Liver (tissue), 3 donors: ENCODE measurements at regions not wholly inside any gene's neighbourhood (a gene's known extent, or its start where the extent isn't known, plus 50 kb on each side); places are given as distances from the start of the nearest gene placed in this dataset.

Experiments
- EGR1 ChIP-seq, 2 donors: IDR thresholded peaks; 2 replicates each; pipeline ENCODE4 v1.6.1; 2016 to 2018; ENCODE audit warnings: antibody characterized with exemption in 2 of 2, low read depth in 2 of 2
- FOXA1 ChIP-seq: IDR thresholded peaks from 2 replicates; pipeline ENCODE4 v1.6.1; 2016; ENCODE audit warnings: antibody characterized with exemption
- GABPA ChIP-seq, 2 donors: IDR thresholded peaks in 1 of 2; conservative IDR thresholded peaks in 1 of 2; 2 replicates each; pipeline ENCODE4 v1.6.1; 2016; ENCODE audit warnings: antibody characterized with exemption in 2 of 2, mild to moderate bottlenecking in 1 of 2, moderate library complexity in 1 of 2
- JUND ChIP-seq, 2 donors: IDR thresholded peaks; 2 replicates each; pipeline ENCODE4 v1.6.1; 2016; ENCODE audit warnings: antibody characterized with exemption in 2 of 2
- RAD21 ChIP-seq, 2 donors: IDR thresholded peaks; 2 replicates each; pipeline ENCODE4 v1.6.1; 2016; ENCODE audit warnings: antibody characterized with exemption in 2 of 2, mild to moderate bottlenecking in 2 of 2
- TAF1 ChIP-seq: conservative IDR thresholded peaks from 2 replicates; pipeline ENCODE4 v1.6.1; 2016; ENCODE audit warnings: antibody characterized with exemption, mild to moderate bottlenecking
- YY1 ChIP-seq: IDR thresholded peaks from 2 replicates; pipeline ENCODE4 v1.6.1; 2016; ENCODE audit warnings: antibody characterized with exemption, mild to moderate bottlenecking
- TF ChIP-seq, protein P1 (sequence below): fragments of 150-350 bp; IDR thresholded peaks from 2 replicates; pipeline ENCODE4 v1.5.1; 2017; ENCODE audit warnings: improper control_type of control experiment, low read depth, low read length; ENCODE audit not compliant: missing input control
- TF ChIP-seq, protein P2 (sequence below): IDR thresholded peaks from 2 replicates; pipeline ENCODE4 v1.6.1; 2016; ENCODE audit warnings: antibody characterized with exemption
- TF ChIP-seq, protein P3 (sequence below): IDR thresholded peaks from 2 replicates; pipeline ENCODE4 v1.6.1; 2016; ENCODE audit warnings: antibody characterized with exemption
- TF ChIP-seq, protein P4 (sequence below): IDR thresholded peaks from 2 replicates; pipeline ENCODE4 v1.6.1; 2016; ENCODE audit warnings: antibody characterized with exemption, mild to moderate bottlenecking
- TF ChIP-seq, protein P5 (sequence below): IDR thresholded peaks from 2 replicates; pipeline ENCODE4 v1.6.1; 2016; ENCODE audit warnings: antibody characterized with exemption
- donor health status: healthy.
- donor health status: healthy.

DNA sequence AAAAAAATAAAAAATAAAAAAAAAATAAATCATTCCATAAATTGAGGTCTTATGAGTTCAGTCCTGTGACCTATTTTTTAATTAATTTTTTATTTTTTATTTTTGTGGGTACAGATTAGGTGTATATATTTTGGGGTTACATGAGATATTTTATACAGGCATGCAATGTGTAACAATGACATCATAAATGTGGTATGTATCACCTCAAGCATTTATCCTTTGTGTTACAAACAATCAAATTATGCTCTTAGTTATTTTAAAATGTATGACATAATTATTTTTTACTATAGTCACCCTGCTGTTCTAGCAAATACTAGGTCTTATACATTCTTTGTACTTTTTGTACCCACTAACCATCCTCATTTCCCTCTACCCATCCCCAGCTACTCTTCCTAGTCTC lies 537.9 kb downstream of the HINT1 start:
- TF ChIP-seq, protein P1, sequence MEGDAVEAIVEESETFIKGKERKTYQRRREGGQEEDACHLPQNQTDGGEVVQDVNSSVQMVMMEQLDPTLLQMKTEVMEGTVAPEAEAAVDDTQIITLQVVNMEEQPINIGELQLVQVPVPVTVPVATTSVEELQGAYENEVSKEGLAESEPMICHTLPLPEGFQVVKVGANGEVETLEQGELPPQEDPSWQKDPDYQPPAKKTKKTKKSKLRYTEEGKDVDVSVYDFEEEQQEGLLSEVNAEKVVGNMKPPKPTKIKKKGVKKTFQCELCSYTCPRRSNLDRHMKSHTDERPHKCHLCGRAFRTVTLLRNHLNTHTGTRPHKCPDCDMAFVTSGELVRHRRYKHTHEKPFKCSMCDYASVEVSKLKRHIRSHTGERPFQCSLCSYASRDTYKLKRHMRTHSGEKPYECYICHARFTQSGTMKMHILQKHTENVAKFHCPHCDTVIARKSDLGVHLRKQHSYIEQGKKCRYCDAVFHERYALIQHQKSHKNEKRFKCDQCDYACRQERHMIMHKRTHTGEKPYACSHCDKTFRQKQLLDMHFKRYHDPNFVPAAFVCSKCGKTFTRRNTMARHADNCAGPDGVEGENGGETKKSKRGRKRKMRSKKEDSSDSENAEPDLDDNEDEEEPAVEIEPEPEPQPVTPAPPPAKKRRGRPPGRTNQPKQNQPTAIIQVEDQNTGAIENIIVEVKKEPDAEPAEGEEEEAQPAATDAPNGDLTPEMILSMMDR, result no peak
- TF ChIP-seq, protein P2, sequence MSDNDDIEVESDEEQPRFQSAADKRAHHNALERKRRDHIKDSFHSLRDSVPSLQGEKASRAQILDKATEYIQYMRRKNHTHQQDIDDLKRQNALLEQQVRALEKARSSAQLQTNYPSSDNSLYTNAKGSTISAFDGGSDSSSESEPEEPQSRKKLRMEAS, result no peak
- TF ChIP-seq, protein P3, sequence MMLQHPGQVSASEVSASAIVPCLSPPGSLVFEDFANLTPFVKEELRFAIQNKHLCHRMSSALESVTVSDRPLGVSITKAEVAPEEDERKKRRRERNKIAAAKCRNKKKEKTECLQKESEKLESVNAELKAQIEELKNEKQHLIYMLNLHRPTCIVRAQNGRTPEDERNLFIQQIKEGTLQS, result no peak
- TF ChIP-seq RAD21 (IDR thresholded peaks at IDR 0.05), result no peak
- TF ChIP-seq EGR1 (IDR thresholded peaks at IDR 0.05; ENCODE audit: low read depth in 2 of 2), result no peak
- TF ChIP-seq TAF1, result no peak
- TF ChIP-seq FOXA1, result no peak
- TF ChIP-seq JUND (IDR thresholded peaks at IDR 0.05), result no peak
- TF ChIP-seq, protein P4, sequence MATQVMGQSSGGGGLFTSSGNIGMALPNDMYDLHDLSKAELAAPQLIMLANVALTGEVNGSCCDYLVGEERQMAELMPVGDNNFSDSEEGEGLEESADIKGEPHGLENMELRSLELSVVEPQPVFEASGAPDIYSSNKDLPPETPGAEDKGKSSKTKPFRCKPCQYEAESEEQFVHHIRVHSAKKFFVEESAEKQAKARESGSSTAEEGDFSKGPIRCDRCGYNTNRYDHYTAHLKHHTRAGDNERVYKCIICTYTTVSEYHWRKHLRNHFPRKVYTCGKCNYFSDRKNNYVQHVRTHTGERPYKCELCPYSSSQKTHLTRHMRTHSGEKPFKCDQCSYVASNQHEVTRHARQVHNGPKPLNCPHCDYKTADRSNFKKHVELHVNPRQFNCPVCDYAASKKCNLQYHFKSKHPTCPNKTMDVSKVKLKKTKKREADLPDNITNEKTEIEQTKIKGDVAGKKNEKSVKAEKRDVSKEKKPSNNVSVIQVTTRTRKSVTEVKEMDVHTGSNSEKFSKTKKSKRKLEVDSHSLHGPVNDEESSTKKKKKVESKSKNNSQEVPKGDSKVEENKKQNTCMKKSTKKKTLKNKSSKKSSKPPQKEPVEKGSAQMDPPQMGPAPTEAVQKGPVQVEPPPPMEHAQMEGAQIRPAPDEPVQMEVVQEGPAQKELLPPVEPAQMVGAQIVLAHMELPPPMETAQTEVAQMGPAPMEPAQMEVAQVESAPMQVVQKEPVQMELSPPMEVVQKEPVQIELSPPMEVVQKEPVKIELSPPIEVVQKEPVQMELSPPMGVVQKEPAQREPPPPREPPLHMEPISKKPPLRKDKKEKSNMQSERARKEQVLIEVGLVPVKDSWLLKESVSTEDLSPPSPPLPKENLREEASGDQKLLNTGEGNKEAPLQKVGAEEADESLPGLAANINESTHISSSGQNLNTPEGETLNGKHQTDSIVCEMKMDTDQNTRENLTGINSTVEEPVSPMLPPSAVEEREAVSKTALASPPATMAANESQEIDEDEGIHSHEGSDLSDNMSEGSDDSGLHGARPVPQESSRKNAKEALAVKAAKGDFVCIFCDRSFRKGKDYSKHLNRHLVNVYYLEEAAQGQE, result no peak
- no peak for TF ChIP-seq GABPA (IDR thresholded peaks at IDR 0.05 in 1 of 2, conservative IDR thresholded peaks at IDR 0.05 in 1 of 2)
- no peak for TF ChIP-seq YY1
- TF ChIP-seq, protein P5, sequence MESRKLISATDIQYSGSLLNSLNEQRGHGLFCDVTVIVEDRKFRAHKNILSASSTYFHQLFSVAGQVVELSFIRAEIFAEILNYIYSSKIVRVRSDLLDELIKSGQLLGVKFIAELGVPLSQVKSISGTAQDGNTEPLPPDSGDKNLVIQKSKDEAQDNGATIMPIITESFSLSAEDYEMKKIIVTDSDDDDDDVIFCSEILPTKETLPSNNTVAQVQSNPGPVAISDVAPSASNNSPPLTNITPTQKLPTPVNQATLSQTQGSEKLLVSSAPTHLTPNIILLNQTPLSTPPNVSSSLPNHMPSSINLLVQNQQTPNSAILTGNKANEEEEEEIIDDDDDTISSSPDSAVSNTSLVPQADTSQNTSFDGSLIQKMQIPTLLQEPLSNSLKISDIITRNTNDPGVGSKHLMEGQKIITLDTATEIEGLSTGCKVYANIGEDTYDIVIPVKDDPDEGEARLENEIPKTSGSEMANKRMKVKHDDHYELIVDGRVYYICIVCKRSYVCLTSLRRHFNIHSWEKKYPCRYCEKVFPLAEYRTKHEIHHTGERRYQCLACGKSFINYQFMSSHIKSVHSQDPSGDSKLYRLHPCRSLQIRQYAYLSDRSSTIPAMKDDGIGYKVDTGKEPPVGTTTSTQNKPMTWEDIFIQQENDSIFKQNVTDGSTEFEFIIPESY, result no peak
